HL-60/S4 treated with phorbol 12-myristate 13-acetate at 8.2 ng/mL for 4 days and 3 days (cell line): ENCODE measurements at regions not wholly inside any gene's neighbourhood (a gene's known extent, or its start where the extent isn't known, plus 50 kb on each side); places are given as distances from the start of the nearest gene placed in this dataset.
"Not testable (repeated sequence)": the region's sequence is repeated elsewhere in the genome, so short reads cannot be mapped to it uniquely, and the experiment has no call there.

Experiments
- in situ Hi-C: fragments of 300-500 bp; cut with MboI; formaldehyde crosslinking; loops from 2 replicates; pipeline ENCODE4 v1.15.0; 2022; ENCODE audit warnings: low sequenced_read_pairs

GRCh38 chr9:92242260-92243136 lies 51.0 kb downstream of the IARS1 start:
- in situ Hi-C loops = loop anchor here (10.0 kb wide), 1 partner anchor 62 kb away; no protein-coding TSS in a partner anchor

GRCh38 chr9:92236915-92237314 lies 56.6 kb downstream of the IARS1 start:
- in situ Hi-C loops = no loop called here

- in situ Hi-C loops = no loop called here
Observed at GRCh38 chr9:92236465-92236864, 57.0 kb downstream of the IARS1 start.

- in situ Hi-C loops = no loop called here
Observed at GRCh38 chr9:92234514-92234913, 59.0 kb downstream of the IARS1 start.

- in situ Hi-C loops = no loop called here
Observed at GRCh38 chr9:92232190-92232589, 61.3 kb downstream of the IARS1 start.

GRCh38 chr9:92228628-92229027 lies 64.9 kb downstream of the IARS1 start:
- in situ Hi-C loops = no loop called here

GRCh38 chr9:92224177-92224576 lies 69.3 kb downstream of the IARS1 start:
- in situ Hi-C loops = no loop called here

- in situ Hi-C loops = no loop called here
Observed at GRCh38 chr9:92223758-92224157, 69.7 kb downstream of the IARS1 start.

GRCh38 chr9:92208693-92209524 lies 84.6 kb downstream of the IARS1 start:
- in situ Hi-C loops = no loop called here

- in situ Hi-C loops = no loop called here
Observed at GRCh38 chr9:92206488-92206887, 87.0 kb downstream of the IARS1 start.

- in situ Hi-C loops = not testable (repeated sequence)
Observed at GRCh38 chr9:92203887-92204286, 88.7 kb upstream of the SPTLC1 start.

GRCh38 chr9:92198237-92198636 lies 83.0 kb upstream of the SPTLC1 start:
- in situ Hi-C loops = not testable (repeated sequence)

GRCh38 chr9:92196909-92197308 lies 81.7 kb upstream of the SPTLC1 start:
- in situ Hi-C loops = no loop called here

GRCh38 chr9:92196400-92196799 lies 81.2 kb upstream of the SPTLC1 start:
- in situ Hi-C loops = no loop called here

GRCh38 chr9:92191801-92192200 lies 76.6 kb upstream of the SPTLC1 start:
- in situ Hi-C loops = no loop called here

- in situ Hi-C loops = no loop called here
Observed at GRCh38 chr9:92190536-92190790, 75.2 kb upstream of the SPTLC1 start.

- in situ Hi-C loops = no loop called here
Observed at GRCh38 chr9:92189782-92190535, 74.7 kb upstream of the SPTLC1 start.

- in situ Hi-C loops = no loop called here
Observed at GRCh38 chr9:92188969-92189781, 74.0 kb upstream of the SPTLC1 start.

- in situ Hi-C loops = no loop called here
Observed at GRCh38 chr9:92187989-92188714, 72.9 kb upstream of the SPTLC1 start.

- in situ Hi-C loops = no loop called here
Observed at GRCh38 chr9:92187390-92187789, 72.2 kb upstream of the SPTLC1 start.
